Lower leg skin (tissue), 4 donors: ENCODE measurements at regions not wholly inside any gene's neighbourhood (a gene's known extent, or its start where the extent isn't known, plus 50 kb on each side); places are given as distances from the start of the nearest gene placed in this dataset.

Experiments used
- DNase-seq, 2 donors: peaks; one replicate each; pipeline ENCODE4 v3.0.0-alpha.2; 2019; ENCODE audit warnings: low spot score in 2 of 2
- H3K4me3 ChIP-seq: fragments of 200-600 bp; sonication (generic); 2 replicates; pipeline ENCODE4 v1.5.1; 2017; ENCODE audit warnings: mild to moderate bottlenecking, low read depth; ENCODE audit not compliant: poor library complexity, severe bottlenecking
- CTCF ChIP-seq, 3 donors: fragments of 450-650 bp; IDR thresholded peaks; one replicate each; pipeline ENCODE4 v1.5.1; 2016; ENCODE audit warnings: antibody characterized with exemption in 3 of 3, mild to moderate bottlenecking in 3 of 3, moderate library complexity in 2 of 3
- POLR2A ChIP-seq, 2 donors: fragments of 450-650 bp; IDR thresholded peaks; one replicate each; pipeline ENCODE4 v1.6.1; 2016 to 2017; ENCODE audit warnings: antibody characterized with exemption in 2 of 2, mild to moderate bottlenecking in 1 of 2, moderate library complexity in 1 of 2
- WGBS, 2 donors: methylation state at CpG; one replicate each; pipeline ENCODE4 v1.1.5; 2018; 5-methylcytosine and 5-hydroxymethylcytosine counted together
- intact Hi-C: fragments of 100-400 bp; cut with DNase I; formaldehyde crosslinking; loops from one replicate; pipeline ENCODE4 v1.15.0; 2023; ENCODE audit warnings: low total_unique reads

GRCh38 chr3:24033818-24034217 lies 88.7 kb downstream of the NR1D2 start:
- TF ChIP-seq POLR2A (IDR thresholded peaks at IDR 0.05): no peak
- TF ChIP-seq CTCF (IDR thresholded peaks at IDR 0.05): no peak
- no peak overlapping the region for H3K4me3 ChIP-seq
- 87 to 88% methylated on average over 2 of the region's 2 CpGs for WGBS, 2 donors
- no peak for DNase-seq
- intact Hi-C loops: no loop called here

GRCh38 chr3:24034464-24034863 lies 89.4 kb downstream of the NR1D2 start:
- intact Hi-C loops: no loop called here
- no peak for DNase-seq
- TF ChIP-seq CTCF (IDR thresholded peaks at IDR 0.05): no peak
- TF ChIP-seq POLR2A (IDR thresholded peaks at IDR 0.05): no peak
- H3K4me3 ChIP-seq: no peak overlapping the region

GRCh38 chr3:24037971-24038370 lies 92.9 kb downstream of the NR1D2 start:
- TF ChIP-seq CTCF (IDR thresholded peaks at IDR 0.05) (no peak), POLR2A (IDR thresholded peaks at IDR 0.05) (no peak)
- no peak overlapping the region for H3K4me3 ChIP-seq
- 92 to 93% methylated on average over 2 of the region's 2 CpGs for WGBS, 2 donors
- no peak for DNase-seq
- intact Hi-C loops: no loop called here

- no peak for DNase-seq
- no peak overlapping the region for H3K4me3 ChIP-seq
- no peak for TF ChIP-seq CTCF (IDR thresholded peaks at IDR 0.05)
- no peak for TF ChIP-seq POLR2A (IDR thresholded peaks at IDR 0.05)
- WGBS, 2 donors: 88 to 93% methylated on average over 3 of the region's 3 CpGs
- intact Hi-C loops: no loop called here
Measured at GRCh38 chr3:24040311-24040710, 95.2 kb downstream of the NR1D2 start.

GRCh38 chr3:24042174-24043059 lies 97.3 kb downstream of the NR1D2 start:
- TF ChIP-seq CTCF (IDR thresholded peaks at IDR 0.05) (no peak), POLR2A (IDR thresholded peaks at IDR 0.05) (no peak)
- 19 to 23% methylated on average over 10 of the region's 10 CpGs for WGBS, 2 donors
- no peak overlapping the region for H3K4me3 ChIP-seq
- DNase-seq: no peak
- intact Hi-C loops: no loop called here

- H3K4me3 ChIP-seq: no peak overlapping the region
- TF ChIP-seq POLR2A (IDR thresholded peaks at IDR 0.05) (no peak), CTCF (IDR thresholded peaks at IDR 0.05) (no peak)
- WGBS, 2 donors: 48 to 85% methylated on average over 4 of the region's 4 CpGs
- DNase-seq: no peak
- intact Hi-C loops: no loop called here
Measured at GRCh38 chr3:24043168-24043567, 98.1 kb downstream of the NR1D2 start.
